GM10266 (cell line): ENCODE measurements at regions not wholly inside any gene's neighbourhood (a gene's known extent, or its start where the extent isn't known, plus 50 kb on each side); places are given as distances from the start of the nearest gene placed in this dataset.

Experiments used
- DNase-seq: peaks from one replicate; pipeline ENCODE4 v3.0.0; 2012; ENCODE audit errors: extremely low spot score
- CTCF ChIP-seq: IDR thresholded peaks from 2 replicates; pipeline ENCODE4 v1.5.1; 2012; ENCODE audit warnings: mild to moderate bottlenecking, low read depth; ENCODE audit not compliant: control insufficient read depth, insufficient read depth; ENCODE audit errors: missing control alignments

GRCh38 chr16:86980644-86981043 is 336.5 kb downstream of the C16orf95 start:
- TF ChIP-seq CTCF = no peak
- DNase-seq = no peak

DNA sequence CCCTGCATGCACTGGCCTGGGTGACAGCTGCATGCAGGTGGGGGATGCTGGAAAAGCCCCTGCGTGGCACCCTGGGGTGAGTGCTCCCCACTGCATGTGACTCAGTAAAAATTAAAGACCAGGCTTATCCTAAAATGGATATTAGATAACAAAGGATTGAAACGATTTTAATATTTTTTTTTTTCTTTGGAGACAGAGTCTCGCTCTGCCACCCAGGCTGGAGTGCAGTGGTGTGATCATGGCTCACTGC is 334.9 kb downstream of the C16orf95 start:
- TF ChIP-seq CTCF = no peak
- no peak for DNase-seq

DNA sequence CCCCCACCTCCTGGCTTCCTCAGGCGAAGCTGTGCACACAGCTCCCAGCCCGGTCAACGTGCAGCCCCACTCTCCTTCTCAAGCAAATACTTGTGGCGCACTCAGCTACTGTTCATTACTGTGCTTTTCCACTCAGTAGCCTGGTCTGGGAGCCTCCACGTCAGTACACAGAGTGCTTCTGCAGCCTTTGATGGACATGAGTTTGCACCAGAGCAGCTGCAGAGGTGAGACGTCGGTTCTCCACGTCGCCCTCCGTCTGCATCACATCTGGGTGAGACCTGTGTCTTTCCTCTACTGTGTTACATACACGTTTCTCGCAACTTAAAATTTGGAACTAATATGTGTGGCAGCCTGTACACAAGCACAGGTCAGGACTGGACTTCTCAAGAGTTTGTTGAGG is 334.3 kb downstream of the C16orf95 start:
- TF ChIP-seq CTCF = no peak
- DNase-seq = no peak

GRCh38 chr16:86983621-86984020 is 333.6 kb downstream of the C16orf95 start:
- DNase-seq = no peak
- TF ChIP-seq CTCF = no peak

- no peak for TF ChIP-seq CTCF
- DNase-seq = no peak
Measured at GRCh38 chr16:86984343-86984742, 332.8 kb downstream of the C16orf95 start.

DNA sequence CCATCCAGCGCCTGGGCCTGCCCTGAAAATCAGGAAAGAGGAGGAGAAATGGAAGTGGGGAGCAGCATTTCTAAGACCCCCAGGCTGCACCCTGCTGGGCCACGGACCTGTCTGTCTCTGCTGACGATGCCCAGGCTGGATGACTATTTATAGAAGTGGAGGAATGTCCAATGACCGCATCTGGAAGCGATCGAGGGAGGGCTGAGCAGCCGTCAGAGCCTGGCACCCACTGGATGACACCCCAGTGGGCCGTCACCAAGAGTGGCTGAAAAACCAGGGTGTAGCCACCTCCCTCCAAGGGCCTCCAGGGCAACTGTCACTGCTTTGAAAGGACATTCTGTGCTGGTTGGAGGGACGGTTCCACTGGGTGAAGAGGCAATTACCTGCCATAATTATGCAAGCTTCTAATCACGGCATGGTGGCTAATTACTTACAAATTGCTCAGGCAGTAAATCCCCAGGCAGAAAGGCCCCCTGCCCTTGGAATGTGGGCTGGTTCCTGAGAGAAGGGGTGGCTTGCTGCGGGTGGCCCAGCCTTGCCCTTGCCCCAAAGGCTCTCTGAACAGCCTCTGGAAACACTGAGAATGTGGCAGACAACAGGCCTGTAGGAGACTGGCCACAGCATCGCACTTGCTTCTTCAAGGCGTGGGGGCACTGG is 332.1 kb downstream of the C16orf95 start:
- TF ChIP-seq CTCF = no peak
- DNase-seq = no peak

- DNase-seq = no peak
- no peak for TF ChIP-seq CTCF
Measured at GRCh38 chr16:86985648-86986015, 331.6 kb downstream of the C16orf95 start.
